Panc1 (cell line): ENCODE measurements at regions not wholly inside any gene's neighbourhood (a gene's known extent, or its start where the extent isn't known, plus 50 kb on each side); places are given as distances from the start of the nearest gene placed in this dataset.

Experiments used
- POLR2AphosphoS5 ChIP-seq: IDR thresholded peaks from 2 replicates; pipeline ENCODE4 v1.6.1; 2012; ENCODE audit warnings: mild to moderate bottlenecking, low read depth, low read length, moderate library complexity
- REST ChIP-seq, 2 experiments: IDR thresholded peaks; 2 replicates each; pipeline ENCODE4 v1.6.1; 2011 to 2012; ENCODE audit warnings: low read depth in 2 of 2, control low read depth in 1 of 2, low read length in 1 of 2, mild to moderate bottlenecking in 1 of 2, moderate library complexity in 1 of 2; ENCODE audit not compliant: insufficient read depth in 1 of 2

GRCh38 chr3:164737174-164737573 is 341.1 kb downstream of the SI start:
- TF ChIP-seq REST (IDR thresholded peaks at IDR 0.05; ENCODE audit: insufficient read depth in 1 of 2, low read depth in 2 of 2, low read length in 1 of 2): no peak
- no peak for TF ChIP-seq POLR2AphosphoS5
